ENCODE measurements at regions not wholly inside any gene's neighbourhood (a gene's known extent, or its start where the extent isn't known, plus 50 kb on each side); places are given as distances from the start of the nearest gene placed in this dataset.

DNA sequence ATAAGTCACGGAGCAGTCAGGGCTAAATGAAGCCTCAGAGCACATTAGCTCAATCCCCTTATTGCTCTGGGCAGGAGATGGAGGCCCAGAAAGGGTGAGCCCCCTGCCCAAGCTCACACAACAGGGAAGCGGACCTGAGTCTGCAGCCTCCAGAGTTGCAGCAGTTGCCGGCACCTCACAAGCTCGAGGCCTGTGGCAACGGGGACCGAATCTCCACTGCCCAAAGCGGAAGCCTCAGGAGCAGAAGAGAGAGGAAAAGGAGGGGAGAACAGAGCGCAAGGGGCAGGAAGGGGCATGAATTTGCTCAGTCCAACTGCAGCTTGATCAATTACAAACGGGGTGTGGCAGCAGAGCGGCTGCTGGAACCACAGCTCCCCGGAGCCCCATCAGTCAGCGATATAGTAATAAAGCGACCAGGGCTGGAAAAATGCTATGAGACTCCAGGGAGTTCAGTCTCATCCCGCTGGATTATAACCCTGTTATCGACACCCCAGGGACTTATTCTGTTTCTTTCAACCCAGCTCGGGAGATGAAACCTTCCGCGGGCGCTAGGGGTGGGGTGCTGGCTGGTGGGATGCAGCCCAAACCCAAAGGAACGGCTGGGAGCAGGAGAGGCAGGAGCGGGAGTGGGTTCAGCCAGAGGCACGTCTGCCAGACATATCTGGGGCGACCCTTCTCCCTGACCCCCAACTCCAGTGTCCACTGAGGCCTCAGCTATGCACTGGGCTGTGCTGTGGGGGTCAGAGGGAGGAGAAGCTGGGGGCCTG, 219.7 kb upstream of the LINGO1 start:
- TF ChIP-seq, protein P1, sequence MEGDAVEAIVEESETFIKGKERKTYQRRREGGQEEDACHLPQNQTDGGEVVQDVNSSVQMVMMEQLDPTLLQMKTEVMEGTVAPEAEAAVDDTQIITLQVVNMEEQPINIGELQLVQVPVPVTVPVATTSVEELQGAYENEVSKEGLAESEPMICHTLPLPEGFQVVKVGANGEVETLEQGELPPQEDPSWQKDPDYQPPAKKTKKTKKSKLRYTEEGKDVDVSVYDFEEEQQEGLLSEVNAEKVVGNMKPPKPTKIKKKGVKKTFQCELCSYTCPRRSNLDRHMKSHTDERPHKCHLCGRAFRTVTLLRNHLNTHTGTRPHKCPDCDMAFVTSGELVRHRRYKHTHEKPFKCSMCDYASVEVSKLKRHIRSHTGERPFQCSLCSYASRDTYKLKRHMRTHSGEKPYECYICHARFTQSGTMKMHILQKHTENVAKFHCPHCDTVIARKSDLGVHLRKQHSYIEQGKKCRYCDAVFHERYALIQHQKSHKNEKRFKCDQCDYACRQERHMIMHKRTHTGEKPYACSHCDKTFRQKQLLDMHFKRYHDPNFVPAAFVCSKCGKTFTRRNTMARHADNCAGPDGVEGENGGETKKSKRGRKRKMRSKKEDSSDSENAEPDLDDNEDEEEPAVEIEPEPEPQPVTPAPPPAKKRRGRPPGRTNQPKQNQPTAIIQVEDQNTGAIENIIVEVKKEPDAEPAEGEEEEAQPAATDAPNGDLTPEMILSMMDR (IDR thresholded peaks at IDR 0.05), result no peak
- TF ChIP-seq EP300 (IDR thresholded peaks at IDR 0.05) (no peak), POLR2AphosphoS5 (IDR thresholded peaks at IDR 0.05) (no peak), POLR2A (IDR thresholded peaks at IDR 0.05; ENCODE audit: low read depth) (no peak)
- H3K27ac ChIP-seq (replicated peaks in 1 of 4), result no peak overlapping the region
- H3K4me1 ChIP-seq, result no peaks in the 10 kb centered on the region
- no peak for DNase-seq (ENCODE audit: extremely low spot score)
- WGBS, result 69% methylated on average over 17 of the region's 23 CpGs
- H3K36me3 ChIP-seq, result no peaks in the 10 kb centered on the region
- H3K27me3 ChIP-seq, result peaks cover 0 to 58% (median 0%) of the 10 kb centered on the region in 4 donors
- no peak overlapping the region for H3K4me3 ChIP-seq
- peaks cover 0 to 20% (median 8%) of the 10 kb centered on the region in 4 donors for H3K9me3 ChIP-seq
- intact Hi-C loops (cut with DNase I), result no loop called here

DNA sequence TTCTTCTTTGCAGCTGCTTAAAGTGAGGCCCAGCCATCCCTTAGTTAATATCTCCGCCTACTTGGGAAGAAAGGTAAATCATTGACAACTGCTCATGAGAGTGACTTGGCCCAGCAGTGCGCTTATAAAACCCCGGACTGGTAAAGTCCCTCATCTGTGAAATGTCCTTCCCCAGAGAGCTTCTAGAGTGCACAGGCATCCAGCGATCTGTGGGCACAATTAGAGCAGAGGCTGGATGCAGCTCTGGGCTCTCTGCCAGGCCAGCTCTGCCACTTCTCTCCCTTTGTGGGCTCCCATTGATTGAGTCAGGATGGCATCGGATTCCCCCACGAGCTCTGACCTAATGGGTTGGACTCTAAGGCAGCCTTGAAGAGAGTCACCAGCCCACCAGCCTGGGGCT, 219.0 kb upstream of the LINGO1 start:
- Histone ChIP-seq H3K27ac (replicated peaks in 1 of 4) (no peak overlapping the region), H3K4me1 (no peaks in the 10 kb centered on the region), H3K4me3 (no peak overlapping the region), H3K27me3 (peaks cover 0 to 58% (median 0%) of the 10 kb centered on the region in 4 donors), H3K36me3 (no peaks in the 10 kb centered on the region), H3K9me3 (peaks cover 0 to 20% (median 8%) of the 10 kb centered on the region in 4 donors)
- TF ChIP-seq POLR2AphosphoS5 (IDR thresholded peaks at IDR 0.05), result no peak
- TF ChIP-seq, protein P1 (IDR thresholded peaks at IDR 0.05), result no peak
- TF ChIP-seq EP300 (IDR thresholded peaks at IDR 0.05), result no peak
- no peak for TF ChIP-seq POLR2A (IDR thresholded peaks at IDR 0.05; ENCODE audit: low read depth)
- intact Hi-C loops (cut with DNase I), result no loop called here
- 76% methylated on average over 5 of the region's 6 CpGs for WGBS
- no peak for DNase-seq (ENCODE audit: extremely low spot score)

DNA sequence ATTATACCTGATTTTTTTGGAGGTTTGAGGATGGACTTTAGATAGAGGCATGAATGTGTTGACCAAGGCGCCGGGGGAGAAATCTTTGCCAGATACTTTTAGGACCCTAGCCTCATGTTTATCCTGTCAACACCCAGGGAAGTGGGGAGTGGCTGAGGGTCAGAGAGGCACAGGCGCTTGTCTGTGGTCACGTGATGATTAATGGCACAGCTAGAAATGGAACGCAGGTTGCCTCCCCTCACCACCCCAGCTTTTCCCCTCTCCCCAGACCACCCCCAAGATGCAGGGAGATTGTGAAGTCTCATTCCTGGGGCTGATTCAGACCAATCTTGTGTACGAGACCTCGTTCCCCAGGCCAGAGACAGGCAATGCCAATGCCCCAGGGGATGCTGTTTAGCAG, 218.4 kb upstream of the LINGO1 start:
- no peak for TF ChIP-seq EP300 (IDR thresholded peaks at IDR 0.05)
- TF ChIP-seq POLR2AphosphoS5 (IDR thresholded peaks at IDR 0.05), result no peak
- no peak for TF ChIP-seq POLR2A (IDR thresholded peaks at IDR 0.05; ENCODE audit: low read depth)
- TF ChIP-seq, protein P1 (IDR thresholded peaks at IDR 0.05), result no peak

DNA sequence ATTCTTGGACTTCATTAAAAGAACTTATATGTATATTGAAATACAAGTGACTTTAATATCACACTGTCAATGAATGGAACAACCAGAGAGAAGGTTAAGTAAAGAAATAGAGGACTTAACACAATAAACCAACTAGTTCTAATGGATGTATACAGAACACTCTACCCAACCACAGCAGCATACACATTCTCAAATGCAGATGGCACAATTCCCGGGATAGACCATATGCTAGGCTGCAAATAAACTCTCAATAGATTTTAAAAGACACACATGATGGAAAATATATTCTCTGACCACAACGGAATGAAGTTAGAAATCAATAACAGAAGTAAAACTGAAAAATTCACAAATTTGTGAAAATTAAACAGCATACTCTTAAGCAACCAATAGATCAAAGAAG, 214.3 kb upstream of the LINGO1 start:
- Histone ChIP-seq H3K4me3 (no peak overlapping the region), H3K27me3 (peaks cover 0 to 49% (median 0%) of the 10 kb centered on the region in 4 donors), H3K4me1 (no peaks in the 10 kb centered on the region), H3K9me3 (peaks cover 0 to 30% (median 14%) of the 10 kb centered on the region in 4 donors), H3K27ac (replicated peaks in 1 of 4) (no peak overlapping the region), H3K36me3 (no peaks in the 10 kb centered on the region)
- DNase-seq (ENCODE audit: extremely low spot score), result no peak
- WGBS, result 55% methylated on average over 2 of the region's 2 CpGs
- TF ChIP-seq EP300 (IDR thresholded peaks at IDR 0.05) (no peak), POLR2A (IDR thresholded peaks at IDR 0.05; ENCODE audit: low read depth) (no peak), POLR2AphosphoS5 (IDR thresholded peaks at IDR 0.05) (no peak)
- TF ChIP-seq, protein P1 (IDR thresholded peaks at IDR 0.05), result no peak
- intact Hi-C loops (cut with DNase I), result no loop called here

More for the DNA sequence above, 218.4 kb upstream of the LINGO1 start:
- Histone ChIP-seq H3K4me1 (no peaks in the 10 kb centered on the region), H3K27ac (replicated peaks in 1 of 4) (no peak overlapping the region), H3K36me3 (no peaks in the 10 kb centered on the region), H3K9me3 (peaks cover 0 to 20% (median 8%) of the 10 kb centered on the region in 4 donors), H3K27me3 (peaks cover 0 to 58% (median 0%) of the 10 kb centered on the region in 4 donors), H3K4me3 (no peak overlapping the region)
- DNase-seq (ENCODE audit: extremely low spot score), result no peak
- intact Hi-C loops (cut with DNase I), result no loop called here
- 56% methylated on average over 5 of the region's 7 CpGs for WGBS
